NB4 (cell line): ENCODE measurements at regions not wholly inside any gene's neighbourhood (a gene's known extent, or its start where the extent isn't known, plus 50 kb on each side); places are given as distances from the start of the nearest gene placed in this dataset.

Experiments
- DNase-seq: peaks from one replicate; pipeline ENCODE4 v3.0.0; 2010; ENCODE audit warnings: low read depth
- H3K4me3 ChIP-seq: one replicate; pipeline ENCODE4 v1.5.1; 2011; ENCODE audit warnings: mild to moderate bottlenecking, low read depth, low read length, moderate library complexity
- MAX ChIP-seq: IDR thresholded peaks from 2 replicates; pipeline ENCODE4 v1.6.1; 2011; ENCODE audit warnings: low read depth, low read length
- MYC ChIP-seq: IDR thresholded peaks from 2 replicates; pipeline ENCODE4 v1.6.1; 2011; ENCODE audit warnings: low read depth, low read length
- POLR2A ChIP-seq: IDR thresholded peaks from 2 replicates; pipeline ENCODE4 v1.6.1; 2011; ENCODE audit warnings: mild to moderate bottlenecking; ENCODE audit not compliant: insufficient read length; ENCODE audit errors: extremely low read depth
- TF ChIP-seq, protein P1 (sequence below): IDR thresholded peaks from one replicate; pipeline ENCODE4 v1.5.1; 2012; ENCODE audit warnings: low read depth, low read length

DNA sequence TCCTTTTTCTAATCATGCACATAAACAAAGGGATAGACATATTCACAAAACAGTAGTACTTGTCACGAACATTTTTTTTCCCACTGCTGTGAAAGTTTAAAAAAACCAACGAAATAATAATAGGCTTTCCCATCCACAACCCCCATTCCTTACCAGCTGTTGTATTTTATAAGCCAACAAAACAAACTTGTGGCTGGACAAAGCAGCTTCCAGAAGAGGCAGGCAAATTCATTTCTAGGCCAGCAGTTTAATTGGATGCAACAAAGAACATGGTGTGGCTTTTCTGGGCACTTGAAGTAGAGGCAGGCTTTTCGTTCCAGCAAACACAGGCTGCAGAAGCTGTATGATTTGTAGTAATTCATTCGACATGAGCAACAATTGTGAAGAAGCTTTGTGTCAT is 56.0 kb upstream of the FAM20A start:
- no peak for TF ChIP-seq POLR2A
- TF ChIP-seq MYC, result no peak
- no peak for TF ChIP-seq MAX
- TF ChIP-seq, protein P1, sequence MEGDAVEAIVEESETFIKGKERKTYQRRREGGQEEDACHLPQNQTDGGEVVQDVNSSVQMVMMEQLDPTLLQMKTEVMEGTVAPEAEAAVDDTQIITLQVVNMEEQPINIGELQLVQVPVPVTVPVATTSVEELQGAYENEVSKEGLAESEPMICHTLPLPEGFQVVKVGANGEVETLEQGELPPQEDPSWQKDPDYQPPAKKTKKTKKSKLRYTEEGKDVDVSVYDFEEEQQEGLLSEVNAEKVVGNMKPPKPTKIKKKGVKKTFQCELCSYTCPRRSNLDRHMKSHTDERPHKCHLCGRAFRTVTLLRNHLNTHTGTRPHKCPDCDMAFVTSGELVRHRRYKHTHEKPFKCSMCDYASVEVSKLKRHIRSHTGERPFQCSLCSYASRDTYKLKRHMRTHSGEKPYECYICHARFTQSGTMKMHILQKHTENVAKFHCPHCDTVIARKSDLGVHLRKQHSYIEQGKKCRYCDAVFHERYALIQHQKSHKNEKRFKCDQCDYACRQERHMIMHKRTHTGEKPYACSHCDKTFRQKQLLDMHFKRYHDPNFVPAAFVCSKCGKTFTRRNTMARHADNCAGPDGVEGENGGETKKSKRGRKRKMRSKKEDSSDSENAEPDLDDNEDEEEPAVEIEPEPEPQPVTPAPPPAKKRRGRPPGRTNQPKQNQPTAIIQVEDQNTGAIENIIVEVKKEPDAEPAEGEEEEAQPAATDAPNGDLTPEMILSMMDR, result no peak
- DNase-seq, result no peak
- H3K4me3 ChIP-seq, result no peak overlapping the region

DNA sequence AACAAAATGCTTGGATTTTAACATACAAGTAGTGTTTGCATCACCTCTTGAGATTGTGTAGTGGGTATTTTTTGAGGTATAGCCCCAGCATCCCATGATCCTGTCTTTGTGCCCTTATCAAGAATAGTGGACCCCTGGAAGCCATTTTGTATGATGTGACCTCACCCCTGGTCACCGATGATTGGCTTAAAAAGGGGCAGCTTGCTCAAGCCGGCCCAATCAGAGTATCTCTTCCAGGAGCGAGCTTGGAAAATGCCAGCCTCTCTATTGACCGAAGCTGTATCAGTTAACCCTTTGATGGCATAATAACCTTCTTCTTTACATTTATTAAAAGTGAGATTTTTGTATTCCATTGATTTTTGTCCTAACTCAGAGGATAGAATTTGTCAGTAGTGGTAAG is 55.5 kb upstream of the FAM20A start:
- no peak for DNase-seq
- H3K4me3 ChIP-seq, result no peak overlapping the region
- no peak for TF ChIP-seq POLR2A
- TF ChIP-seq MYC, result no peak
- TF ChIP-seq MAX, result no peak
- TF ChIP-seq, protein P1, result no peak
